Peyer's patch (tissue), 4 donors: ENCODE measurements at regions not wholly inside any gene's neighbourhood (a gene's known extent, or its start where the extent isn't known, plus 50 kb on each side); places are given as distances from the start of the nearest gene placed in this dataset.

ENCODE experiments used
- POLR2A ChIP-seq, 2 donors: fragments of 450-650 bp; IDR thresholded peaks; one replicate each; pipeline ENCODE4 v1.5.1; 2017; ENCODE audit warnings: antibody characterized with exemption in 2 of 2, mild to moderate bottlenecking in 2 of 2, moderate library complexity in 2 of 2
- TF ChIP-seq, protein P1 (sequence below), 6 experiments: fragments of 450-650 bp in 4 of 6; fragments of 200-600 bp in 2 of 6; sonication (generic) in 1 of 6; IDR thresholded peaks; one replicate each; pipeline ENCODE4 v1.5.1; 2017 to 2019; ENCODE audit warnings: antibody characterized with exemption in 6 of 6, mild to moderate bottlenecking in 3 of 6, moderate library complexity in 1 of 6

DNA sequence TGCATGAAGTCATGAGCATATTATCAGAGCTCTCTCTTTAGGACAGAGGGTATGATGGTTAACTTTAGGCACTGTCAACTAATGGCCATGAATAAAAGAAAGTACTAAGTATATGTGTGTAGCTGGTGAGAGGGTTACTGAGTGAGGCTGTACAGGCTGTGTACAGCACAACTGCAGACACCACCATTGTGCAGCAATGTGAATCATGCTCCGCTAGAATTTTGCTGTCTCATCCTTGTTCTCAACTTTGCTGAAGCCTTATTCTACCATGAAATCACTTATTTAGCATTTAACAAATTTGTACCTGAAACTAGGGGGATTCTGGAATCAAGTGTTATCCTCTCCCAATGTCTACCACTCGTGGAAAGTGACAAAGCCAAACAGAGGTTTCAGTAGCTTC is 414.9 kb downstream of the PLCL1 start:
- TF ChIP-seq, protein P1, sequence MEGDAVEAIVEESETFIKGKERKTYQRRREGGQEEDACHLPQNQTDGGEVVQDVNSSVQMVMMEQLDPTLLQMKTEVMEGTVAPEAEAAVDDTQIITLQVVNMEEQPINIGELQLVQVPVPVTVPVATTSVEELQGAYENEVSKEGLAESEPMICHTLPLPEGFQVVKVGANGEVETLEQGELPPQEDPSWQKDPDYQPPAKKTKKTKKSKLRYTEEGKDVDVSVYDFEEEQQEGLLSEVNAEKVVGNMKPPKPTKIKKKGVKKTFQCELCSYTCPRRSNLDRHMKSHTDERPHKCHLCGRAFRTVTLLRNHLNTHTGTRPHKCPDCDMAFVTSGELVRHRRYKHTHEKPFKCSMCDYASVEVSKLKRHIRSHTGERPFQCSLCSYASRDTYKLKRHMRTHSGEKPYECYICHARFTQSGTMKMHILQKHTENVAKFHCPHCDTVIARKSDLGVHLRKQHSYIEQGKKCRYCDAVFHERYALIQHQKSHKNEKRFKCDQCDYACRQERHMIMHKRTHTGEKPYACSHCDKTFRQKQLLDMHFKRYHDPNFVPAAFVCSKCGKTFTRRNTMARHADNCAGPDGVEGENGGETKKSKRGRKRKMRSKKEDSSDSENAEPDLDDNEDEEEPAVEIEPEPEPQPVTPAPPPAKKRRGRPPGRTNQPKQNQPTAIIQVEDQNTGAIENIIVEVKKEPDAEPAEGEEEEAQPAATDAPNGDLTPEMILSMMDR (IDR thresholded peaks at IDR 0.05), result no peak
- TF ChIP-seq POLR2A (IDR thresholded peaks at IDR 0.05), result no peak
